IMR-90 (cell line): ENCODE measurements at regions not wholly inside any gene's neighbourhood (a gene's known extent, or its start where the extent isn't known, plus 50 kb on each side); places are given as distances from the start of the nearest gene placed in this dataset.

Experiments used
- ATAC-seq: fragments of 200-7000 bp; cut with Tn5 transposase; 2 replicates; pipeline ENCODE4 v1.9.1; 2020; ENCODE audit warnings: low read depth, mild to moderate bottlenecking, moderate library complexity
- BruUV-seq: library from RNA; stranded (reverse); fragments of 400-500 nt; replicated peaks from 2 replicates; lab custom pipeline; 2021; lab: Mats Ljungman, UMichigan
- CTCF ChIA-PET: fragments of 300-600 bp; formaldehyde crosslinking; extraction: SDS; loops from one replicate; lab custom pipeline; 2021; ENCODE audit warnings: antibody characterized with exemption; lab: Yijun Ruan, JAX
- POLR2A ChIA-PET: fragments of 300-600 bp; sonication (Branson Sonifier 250); formaldehyde crosslinking; loops from one replicate; lab custom pipeline; 2022; ENCODE audit warnings: antibody characterized with exemption; ENCODE audit not compliant: unreplicated experiment; lab: Charles Lee
- DNase-seq: peaks from one replicate; pipeline ENCODE4 v3.0.0; 2013
- H2AFZ ChIP-seq: replicated peaks from 2 replicates; pipeline ENCODE3; 2013; ENCODE audit warnings: low read length, mild to moderate bottlenecking; ENCODE audit not compliant: poor library complexity
- H2AK5ac ChIP-seq: 2 replicates; pipeline ENCODE4 v1.6.1; 2013; ENCODE audit warnings: low read depth, low read length, inconsistent platforms
- H2AK9ac ChIP-seq: replicated peaks from 2 replicates; pipeline ENCODE3; 2013; ENCODE audit warnings: mild to moderate bottlenecking, low read depth, low read length, moderate library complexity; ENCODE audit not compliant: poor library complexity
- H2BK120ac ChIP-seq: 2 replicates; pipeline ENCODE4 v1.6.1; 2013; ENCODE audit warnings: low read depth, low read length, inconsistent platforms
- H2BK15ac ChIP-seq: 3 replicates; pipeline ENCODE4 v1.6.1; 2013; ENCODE audit warnings: low read depth, low read length, inconsistent platforms
- H2BK20ac ChIP-seq: 2 replicates; pipeline ENCODE4 v1.6.1; 2013; ENCODE audit warnings: low read depth, mild to moderate bottlenecking, inconsistent platforms, low read length, moderate library complexity
- H2BK5ac ChIP-seq: 2 replicates; pipeline ENCODE4 v1.6.1; 2013; ENCODE audit warnings: mild to moderate bottlenecking, low read depth, low read length, inconsistent platforms; ENCODE audit not compliant: poor library complexity, severe bottlenecking
- H3K14ac ChIP-seq: replicated peaks from 2 replicates; pipeline ENCODE4 v1.6.1; 2013; ENCODE audit warnings: low read depth, low read length, inconsistent platforms
- H3K18ac ChIP-seq: 2 replicates; pipeline ENCODE4 v1.6.1; 2013; ENCODE audit warnings: low read depth, low read length, control low read depth
- H3K23ac ChIP-seq: 2 replicates; pipeline ENCODE4 v1.6.1; 2013; ENCODE audit warnings: low read depth, low read length, inconsistent platforms
- H3K27ac ChIP-seq: 2 replicates; pipeline ENCODE4 v1.5.1; 2013; ENCODE audit warnings: mild to moderate bottlenecking, control low read depth, low read length; ENCODE audit not compliant: insufficient read depth
- H3K27me3 ChIP-seq: 2 replicates; pipeline ENCODE4 v1.6.1; 2013; ENCODE audit warnings: low read length; ENCODE audit not compliant: control insufficient read depth, insufficient read depth
- H3K36me3 ChIP-seq: 2 replicates; pipeline ENCODE4 v1.6.1; 2013; ENCODE audit warnings: low read length, mixed read lengths; ENCODE audit not compliant: control insufficient read depth, insufficient read depth
- H3K4ac ChIP-seq: 2 replicates; pipeline ENCODE4 v1.6.1; 2013; ENCODE audit warnings: low read depth, low read length, inconsistent platforms
- H3K4me1 ChIP-seq: 2 replicates; pipeline ENCODE4 v1.6.1; 2013; ENCODE audit warnings: low read length, mixed read lengths; ENCODE audit not compliant: control insufficient read depth, insufficient read depth
- H3K4me2 ChIP-seq: 2 replicates; pipeline ENCODE4 v1.6.1; 2013; ENCODE audit warnings: low read depth, mild to moderate bottlenecking, control low read depth, low read length, moderate library complexity
- H3K4me3 ChIP-seq: 2 replicates; pipeline ENCODE4 v1.5.1; 2013; ENCODE audit warnings: low read depth, mild to moderate bottlenecking, control low read depth, low read length, moderate library complexity; ENCODE audit not compliant: insufficient read depth
- H3K56ac ChIP-seq: 2 replicates; pipeline ENCODE4 v1.6.1; 2013; ENCODE audit warnings: low read length, inconsistent platforms; ENCODE audit not compliant: insufficient read depth; ENCODE audit errors: extremely low read depth
- H3K79me1 ChIP-seq, 2 experiments: 2 replicates each; pipeline ENCODE4 v1.6.1; 2013; ENCODE audit warnings: low read length in 2 of 2, inconsistent platforms in 1 of 2, low read depth in 1 of 2
- H3K9ac ChIP-seq: 2 replicates; pipeline ENCODE4 v1.6.1; 2013; ENCODE audit warnings: low read depth, low read length, control low read depth
- H3K9me1 ChIP-seq: 2 replicates; pipeline ENCODE4 v1.6.1; 2013; ENCODE audit warnings: low read length, inconsistent platforms; ENCODE audit not compliant: insufficient read depth
- H3K9me3 ChIP-seq: 2 replicates; pipeline ENCODE4 v1.6.1; 2013; ENCODE audit warnings: low read length; ENCODE audit not compliant: control insufficient read depth, insufficient read depth
- H4K20me1 ChIP-seq: 2 replicates; pipeline ENCODE4 v1.6.1; 2013; ENCODE audit warnings: low read length, inconsistent platforms; ENCODE audit not compliant: insufficient read depth
- H4K5ac ChIP-seq: 2 replicates; pipeline ENCODE4 v1.6.1; 2013; ENCODE audit warnings: mild to moderate bottlenecking, low read depth, low read length, control low read depth
- H4K8ac ChIP-seq, 2 experiments: 2 replicates each; pipeline ENCODE4 v1.6.1; 2013; ENCODE audit warnings: low read depth in 2 of 2, low read length in 2 of 2, control low read depth in 1 of 2, inconsistent platforms in 1 of 2
- H4K91ac ChIP-seq: 2 replicates; pipeline ENCODE4 v1.6.1; 2013; ENCODE audit warnings: low read depth, low read length, inconsistent platforms; ENCODE audit not compliant: insufficient read depth
- CHD1 ChIP-seq: IDR thresholded peaks from 2 replicates; pipeline ENCODE4 v1.6.1; 2012; ENCODE audit warnings: low read depth, low read length, improper control_type of control experiment
- ELK1 ChIP-seq: fragments of 150-350 bp; IDR thresholded peaks from 2 replicates; pipeline ENCODE4 v1.6.1; 2016; ENCODE audit warnings: low read depth, mild to moderate bottlenecking, low read length, moderate library complexity, borderline replicate concordance
- MXI1 ChIP-seq: IDR thresholded peaks from 2 replicates; pipeline ENCODE4 v1.6.1; 2012; ENCODE audit warnings: low read depth, mild to moderate bottlenecking, low read length, moderate library complexity, borderline replicate concordance
- WGBS, 2 experiments: methylation state at CpG; one replicate each; pipeline versions ENCODE4 v1.1.5 to v1.1.7; 2013; ENCODE audit warnings: missing lambda C conversion rate in 2 of 2; ENCODE audit not compliant: insufficient read length in 1 of 2; ENCODE audit errors: extremely low coverage in 2 of 2; 5-methylcytosine and 5-hydroxymethylcytosine counted together
- dilution Hi-C: fragments of 300-500 bp; cut with HindIII; formaldehyde crosslinking; loops from one replicate; pipeline ENCODE4 v1.14.3; 2018; ENCODE audit warnings: low sequenced_read_pairs; ENCODE audit not compliant: unreplicated experiment
- in situ Hi-C: fragments of 300-500 bp; cut with MboI; formaldehyde crosslinking; loops from 3 replicates; pipeline ENCODE4 v1.14.3; 2019; ENCODE audit warnings: low sequenced_read_pairs, inconsistent platforms, mixed read lengths
- intact Hi-C: fragments of 100-400 bp; cut with micrococcal nuclease; formaldehyde crosslinking; loops from 2 replicates; pipeline ENCODE4 v1.10.0; 2022

GRCh38 chr5:85549229-85549628, 1068.5 kb upstream of the COX7C start:
- WGBS, 2 experiments, result 86% methylated on average over 9 of the region's 10 CpGs; no CpG with 5 or more reads in 1 of the 2 experiments
- Histone ChIP-seq H3K9ac (no peak overlapping the region), H3K4me1 (no peaks in the 10 kb centered on the region), H3K27ac (no peak overlapping the region), H3K27me3 (no peaks in the 10 kb centered on the region), H4K20me1 (no peaks in the 10 kb centered on the region), H3K14ac (no peak overlapping the region), H2BK120ac (no peak overlapping the region), H2BK15ac (no peak overlapping the region), H3K79me1 (no peaks in the 10 kb centered on the region), H2BK20ac (no peak overlapping the region), H2AK5ac (no peak overlapping the region), H4K8ac (no peak overlapping the region), H3K56ac (no peak overlapping the region), H3K4me3 (no peak overlapping the region), H3K36me3 (no peaks in the 10 kb centered on the region), H4K5ac (no peak overlapping the region), H2AFZ (no peak overlapping the region), H3K9me3 (peaks cover 19% of the 10 kb centered on the region), H3K18ac (no peak overlapping the region), H2AK9ac (no peak overlapping the region), H2BK5ac (no peak overlapping the region), H3K9me1 (no peaks in the 10 kb centered on the region), H3K4me2 (no peak overlapping the region), H3K23ac (no peak overlapping the region), H3K4ac (no peak overlapping the region), H4K91ac (no peak overlapping the region)
- BruUV-seq, result no TSS peak
- ChIA-PET CTCF (no interaction called here), POLR2A (no interaction called here)
- dilution Hi-C loops (no loop called here), in situ Hi-C loops (no loop called here), intact Hi-C loops (no loop called here)
- ATAC-seq (no peak), DNase-seq (no peak)
- no peak for TF ChIP-seq CHD1
- no peak for TF ChIP-seq MXI1
- no peak for TF ChIP-seq ELK1
